ENCODE measurements at regions not wholly inside any gene's neighbourhood (a gene's known extent, or its start where the extent isn't known, plus 50 kb on each side); places are given as distances from the start of the nearest gene placed in this dataset.

DNA sequence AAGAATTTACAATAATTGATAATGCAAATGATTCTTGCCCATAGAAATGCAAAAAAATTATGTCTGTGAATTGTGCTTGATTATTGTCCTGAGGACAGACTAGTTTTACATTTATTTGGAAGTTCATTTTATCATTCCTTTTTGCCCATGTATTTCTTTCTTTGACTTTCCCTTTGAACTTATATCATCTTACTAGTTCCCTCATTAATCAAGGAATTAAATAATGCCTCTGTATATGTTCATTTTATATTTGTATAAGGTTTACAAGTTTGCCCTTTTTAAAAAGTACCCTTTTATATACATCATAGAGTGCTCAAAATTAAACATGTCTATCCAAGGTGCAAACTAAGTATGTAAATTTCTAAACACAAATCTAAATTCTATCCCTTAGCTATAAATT lies 501.6 kb downstream of the NTRK2 start:
- no peaks in the 10 kb centered on the region for H3K27me3 ChIP-seq (ENCODE audit: control insufficient read depth, insufficient read depth, low read length)
- H3K56ac ChIP-seq (ENCODE audit: extremely low read depth, insufficient read depth, low read length): no peak overlapping the region
- ATAC-seq (ENCODE audit: low read depth) (no peak), DNase-seq (no peak)
- H3K14ac ChIP-seq (replicated peaks; ENCODE audit: low read depth, low read length): no peak overlapping the region
- no peak overlapping the region for H3K4me3 ChIP-seq (ENCODE audit: insufficient read depth, low read depth, low read length)
- H2AK9ac ChIP-seq (replicated peaks; ENCODE audit: low read depth, low read length, poor library complexity): no peak overlapping the region
- no peak overlapping the region for H2AK5ac ChIP-seq (ENCODE audit: low read depth, low read length)
- no peak overlapping the region for H4K91ac ChIP-seq (ENCODE audit: insufficient read depth, low read depth, low read length)
- no peaks in the 10 kb centered on the region for H4K20me1 ChIP-seq (ENCODE audit: insufficient read depth, low read length)
- H4K8ac ChIP-seq (ENCODE audit: low read depth in 2 of 2, low read length in 2 of 2): no peak overlapping the region
- no peak overlapping the region for H2BK5ac ChIP-seq (ENCODE audit: low read depth, low read length, poor library complexity, severe bottlenecking)
- H3K4me1 ChIP-seq (ENCODE audit: control insufficient read depth, insufficient read depth, low read length): no peaks in the 10 kb centered on the region
- no peak overlapping the region for H2BK120ac ChIP-seq (ENCODE audit: low read depth, low read length)
- intact Hi-C loops (cut with micrococcal nuclease): no loop called here
- POLR2A ChIA-PET (ENCODE audit: unreplicated experiment): no interaction called here
- H2BK20ac ChIP-seq (ENCODE audit: low read depth, low read length): no peak overlapping the region
- no peak overlapping the region for H3K4me2 ChIP-seq (ENCODE audit: low read depth, low read length)
- CTCF ChIA-PET: no interaction called here
- peaks cover 25% of the 10 kb centered on the region for H3K9me3 ChIP-seq (ENCODE audit: control insufficient read depth, insufficient read depth, low read length)
- H3K18ac ChIP-seq (ENCODE audit: low read depth, low read length): no peak overlapping the region
- H3K27ac ChIP-seq (ENCODE audit: insufficient read depth, low read length): no peak overlapping the region
- no peaks in the 10 kb centered on the region for H3K36me3 ChIP-seq (ENCODE audit: control insufficient read depth, insufficient read depth, low read length)
- no peak overlapping the region for H2BK15ac ChIP-seq (ENCODE audit: low read depth, low read length)
- in situ Hi-C loops (cut with MboI; ENCODE audit: low sequenced_read_pairs): no loop called here
- no peak overlapping the region for H3K4ac ChIP-seq (ENCODE audit: low read depth, low read length)
- H3K23ac ChIP-seq (ENCODE audit: low read depth, low read length): no peak overlapping the region
- TF ChIP-seq RFX5 (IDR thresholded peaks at IDR 0.05; ENCODE audit: low read depth, low read length) (no peak), CEBPB (IDR thresholded peaks at IDR 0.05; ENCODE audit: low read depth, low read length) (no peak), MXI1 (IDR thresholded peaks at IDR 0.05; ENCODE audit: borderline replicate concordance, low read depth, low read length) (no peak)
- no peak overlapping the region for H2AFZ ChIP-seq (replicated peaks; ENCODE audit: low read length, poor library complexity)
- no TSS peak for BruUV-seq (replicated peaks)
- no peak overlapping the region for H3K9ac ChIP-seq (ENCODE audit: low read depth, low read length)
- no peaks in the 10 kb centered on the region for H3K9me1 ChIP-seq (ENCODE audit: insufficient read depth, low read length)
- no peaks in the 10 kb centered on the region for H3K79me1 ChIP-seq (ENCODE audit: low read depth in 1 of 2, low read length in 2 of 2)
- dilution Hi-C loops (cut with HindIII; ENCODE audit: low sequenced_read_pairs, unreplicated experiment): no loop called here
- H4K5ac ChIP-seq (ENCODE audit: low read depth, low read length): no peak overlapping the region
